GM18499 (cell line): ENCODE measurements at regions not wholly inside any gene's neighbourhood (a gene's known extent, or its start where the extent isn't known, plus 50 kb on each side); places are given as distances from the start of the nearest gene placed in this dataset.

Experiments
- ATAC-seq: cut with Tn5 transposase; IDR thresholded peaks from one replicate; pipeline ENCODE4 v1.9.1; 2021; ENCODE audit warnings: moderate number of reproducible peaks; ENCODE audit not compliant: insufficient read depth, unreplicated experiment

- ATAC-seq, result no peak
Measured at GRCh38 chr13:106963151-106963550, 395.2 kb upstream of the ARGLU1 start.

GRCh38 chr13:106961651-106962050 lies 393.7 kb upstream of the ARGLU1 start:
- no peak for ATAC-seq

- ATAC-seq, result no peak
Measured at GRCh38 chr13:106961216-106961615, 393.3 kb upstream of the ARGLU1 start.

DNA sequence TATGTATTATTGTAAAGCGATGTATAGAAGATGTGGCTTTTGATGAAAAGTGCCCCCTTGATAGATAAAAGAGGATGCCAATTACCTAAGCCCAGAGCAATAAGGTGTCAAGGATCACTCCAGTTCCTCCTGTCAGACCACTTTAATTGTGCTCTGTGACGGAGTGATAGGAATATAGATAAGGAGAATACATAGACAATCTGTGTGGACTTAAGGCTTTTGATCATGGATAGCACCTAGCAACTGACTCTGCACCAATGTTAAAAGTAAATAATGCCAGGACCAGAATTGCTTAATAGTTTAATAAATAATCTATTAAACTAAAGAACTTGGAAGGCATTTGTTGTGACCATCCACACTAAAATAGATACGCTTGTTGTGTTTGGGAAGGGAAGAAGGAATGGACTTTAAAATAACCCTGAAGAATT lies 390.7 kb upstream of the ARGLU1 start:
- ATAC-seq, result no peak

DNA sequence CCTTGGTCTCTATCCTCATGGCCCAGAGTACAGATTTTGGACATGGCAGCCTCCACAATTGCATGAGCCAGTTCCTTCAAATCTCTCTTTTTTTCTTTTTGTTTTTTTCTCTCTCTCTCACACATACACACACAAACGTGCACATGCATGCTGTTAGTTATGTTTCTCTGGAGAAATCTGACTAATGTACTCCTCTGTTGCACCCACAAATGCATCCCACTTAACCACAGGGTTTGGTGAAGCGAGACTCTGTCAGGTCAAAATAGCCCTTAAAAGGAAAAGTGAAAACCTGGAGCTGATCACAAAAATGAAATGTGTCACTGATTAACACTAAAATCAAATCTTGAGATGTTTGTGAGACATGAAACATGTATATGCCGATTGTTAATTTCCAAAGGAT lies 374.6 kb upstream of the ARGLU1 start:
- no peak for ATAC-seq

- ATAC-seq, result no peak
Measured at GRCh38 chr13:106941779-106942178, 373.8 kb upstream of the ARGLU1 start.

DNA sequence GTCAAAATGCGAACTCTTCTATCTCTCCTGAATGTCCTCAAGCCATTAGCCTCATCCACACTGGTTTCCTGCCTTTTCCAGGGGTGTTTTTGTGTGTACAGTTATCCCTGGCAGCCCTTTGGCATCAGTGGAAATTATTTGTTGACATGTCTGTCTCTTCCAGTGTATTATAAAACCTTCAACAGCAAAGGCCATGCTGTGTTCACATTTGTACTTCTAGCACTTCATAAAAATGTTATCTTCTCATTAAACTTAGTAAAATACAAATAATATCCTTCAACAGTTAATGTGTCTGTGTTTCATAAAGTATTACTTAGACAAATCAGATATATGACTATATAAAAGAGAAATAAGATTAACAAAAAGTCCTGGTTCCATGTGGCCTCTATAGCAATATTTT lies 359.5 kb upstream of the ARGLU1 start:
- no peak for ATAC-seq

DNA sequence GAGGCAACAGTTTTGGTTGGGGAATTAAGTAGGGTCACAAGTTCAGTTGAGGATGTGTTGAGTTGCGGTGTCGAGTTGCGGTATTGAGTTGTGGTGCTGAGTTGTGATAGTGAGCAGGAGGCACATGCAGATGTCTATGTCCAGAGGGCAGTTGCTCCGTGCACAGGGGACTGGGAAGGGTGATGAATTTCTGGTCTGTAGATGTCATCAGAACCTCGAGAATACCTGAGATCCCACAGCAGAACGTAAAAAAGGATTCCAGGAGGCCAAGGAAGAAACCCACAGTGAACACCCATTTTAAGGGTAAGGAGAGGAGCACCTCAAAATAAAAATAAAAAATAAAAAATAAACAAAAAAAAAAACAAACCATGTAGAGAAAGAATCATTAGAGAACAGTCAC lies 354.4 kb upstream of the ARGLU1 start:
- no peak for ATAC-seq

- no peak for ATAC-seq
Measured at GRCh38 chr13:106919638-106920037, 351.7 kb upstream of the ARGLU1 start.

DNA sequence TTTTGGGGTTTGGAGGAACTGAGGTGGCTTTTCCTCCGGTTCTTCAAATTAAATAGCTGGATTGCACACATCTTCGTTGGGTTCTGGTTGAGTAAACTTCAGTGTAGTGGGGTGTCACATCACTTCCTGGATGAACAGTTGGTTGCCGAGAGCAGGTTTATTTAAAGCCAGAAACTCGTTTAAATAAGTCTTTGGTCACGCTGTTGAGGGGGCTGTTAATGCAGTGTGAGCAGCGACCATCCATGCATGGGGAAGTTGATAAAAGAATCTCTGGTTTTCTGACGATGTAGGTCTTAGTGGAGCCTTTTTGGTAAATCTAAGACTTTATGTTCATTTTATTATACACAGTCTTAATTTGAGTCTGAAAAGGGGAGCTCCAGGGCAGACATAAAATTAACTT lies 351.2 kb upstream of the ARGLU1 start:
- ATAC-seq, result no peak

DNA sequence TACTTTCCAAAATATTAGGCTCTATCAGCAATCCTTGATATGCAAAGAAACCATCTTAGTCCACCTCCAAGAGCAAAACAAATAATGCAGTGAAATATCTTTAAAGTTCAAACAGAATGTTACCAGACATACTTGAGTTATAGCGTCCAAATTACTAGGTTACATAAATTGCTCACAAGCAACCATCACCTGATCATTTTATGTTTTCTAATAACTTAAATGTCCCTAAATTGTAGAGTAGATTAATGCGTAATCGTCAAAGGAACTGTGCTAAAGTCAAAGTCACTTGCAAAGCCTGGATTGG lies 350.6 kb upstream of the ARGLU1 start:
- no peak for ATAC-seq

GRCh38 chr13:106917673-106918556 lies 350.0 kb upstream of the ARGLU1 start:
- peak; percentile 79 for ATAC-seq

GRCh38 chr13:106917024-106917571 lies 349.2 kb upstream of the ARGLU1 start:
- no peak for ATAC-seq

DNA sequence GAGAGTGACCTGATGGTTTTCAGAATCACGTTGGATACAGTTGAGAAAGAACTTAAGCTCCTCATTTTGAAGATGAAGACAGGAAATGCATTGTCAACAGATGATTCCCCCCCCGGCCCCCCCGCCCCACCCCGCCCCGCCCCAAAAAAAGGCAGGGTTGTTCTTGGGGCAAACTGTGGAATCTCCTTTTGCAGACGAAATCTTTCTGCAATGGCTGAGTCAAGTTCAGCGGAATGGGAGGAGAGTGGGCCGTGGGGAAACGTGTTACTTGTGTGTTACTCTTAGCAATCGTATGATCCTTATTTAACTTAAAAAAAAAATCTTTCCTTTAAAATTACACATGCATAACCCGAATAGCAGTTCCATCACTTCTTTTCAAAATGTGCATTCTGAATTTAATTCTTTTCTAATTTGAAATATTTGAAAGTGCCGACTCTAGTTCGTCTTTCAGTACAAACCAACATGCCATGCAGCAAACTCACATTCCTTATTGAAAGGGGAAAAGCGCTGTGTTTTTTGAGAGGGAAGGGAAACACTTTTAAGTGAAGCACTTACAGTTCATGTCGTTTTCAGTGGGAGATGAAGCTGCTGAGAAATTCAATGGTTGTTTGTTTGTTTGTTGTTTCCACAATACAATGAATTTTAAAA lies 348.5 kb upstream of the ARGLU1 start:
- no peak for ATAC-seq

DNA sequence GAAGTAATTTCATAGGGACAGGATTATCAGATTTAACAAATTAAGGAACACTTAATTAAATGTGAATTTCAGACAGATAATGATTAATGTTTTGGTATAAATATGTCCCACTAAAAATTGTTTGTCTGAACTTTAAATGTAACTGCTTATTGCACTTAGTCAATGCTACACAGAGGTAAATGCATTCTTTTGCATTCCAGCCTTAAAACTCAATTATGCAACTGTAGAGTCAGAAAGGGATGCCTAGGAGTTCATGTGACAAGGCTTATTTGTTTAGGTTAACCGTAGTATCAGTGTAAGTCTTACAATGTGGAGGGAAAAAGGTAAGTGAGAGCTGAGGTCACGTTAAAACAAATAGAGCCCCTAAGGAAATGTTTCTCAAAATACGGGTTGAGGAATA lies 347.2 kb upstream of the ARGLU1 start:
- ATAC-seq, result no peak

GRCh38 chr13:106911627-106912026 lies 343.7 kb upstream of the ARGLU1 start:
- ATAC-seq, result no peak

DNA sequence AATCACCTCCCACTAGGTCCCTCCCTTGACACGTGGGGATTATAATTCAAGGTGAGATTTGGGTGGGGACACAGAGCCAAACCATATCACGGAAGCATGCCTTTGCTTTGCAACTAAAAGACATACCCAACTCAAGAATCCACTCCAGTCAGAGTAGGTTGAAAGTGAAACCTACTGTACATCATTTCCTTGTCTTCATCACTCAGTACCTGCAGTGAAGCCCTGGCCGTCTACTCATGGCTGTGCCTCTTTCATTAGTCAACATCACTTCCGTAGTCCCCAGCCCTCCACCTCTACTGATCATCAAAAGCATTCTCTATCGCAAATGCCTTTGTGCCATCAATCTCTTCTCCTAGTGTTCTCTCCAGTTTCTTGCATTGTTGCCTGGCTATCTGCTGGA lies 343.1 kb upstream of the ARGLU1 start:
- ATAC-seq, result no peak

DNA sequence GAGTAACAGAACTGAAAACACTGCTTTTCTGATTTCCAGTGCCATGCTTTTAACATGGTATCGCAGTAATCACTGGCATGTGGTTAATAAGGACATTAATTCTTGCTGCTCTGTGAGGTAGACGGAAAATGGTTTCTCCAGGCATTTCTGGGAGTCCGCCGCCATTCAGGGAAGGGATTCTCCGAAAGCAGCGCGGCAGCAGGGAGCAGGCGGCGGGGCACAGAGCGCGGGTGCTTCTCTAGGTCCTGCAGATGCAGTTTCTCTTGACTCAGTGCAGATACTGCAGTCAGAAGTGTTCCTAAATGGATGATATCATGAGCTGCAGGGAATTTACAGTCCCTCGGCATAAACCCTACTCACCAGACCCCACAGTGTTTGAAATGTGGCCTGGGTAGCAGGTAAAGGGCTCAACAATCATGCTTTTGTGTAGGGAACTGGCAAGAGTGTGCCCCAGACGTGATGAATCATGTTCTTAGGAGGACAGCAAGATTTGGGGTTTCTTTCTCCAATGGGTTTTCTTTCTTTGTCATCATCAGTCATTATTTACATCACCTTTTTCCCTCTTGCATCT lies 338.6 kb upstream of the ARGLU1 start:
- ATAC-seq, result no peak

- ATAC-seq, result no peak
Measured at GRCh38 chr13:106905380-106906162, 337.6 kb upstream of the ARGLU1 start.

GRCh38 chr13:106899442-106899841 lies 331.5 kb upstream of the ARGLU1 start:
- ATAC-seq, result no peak

DNA sequence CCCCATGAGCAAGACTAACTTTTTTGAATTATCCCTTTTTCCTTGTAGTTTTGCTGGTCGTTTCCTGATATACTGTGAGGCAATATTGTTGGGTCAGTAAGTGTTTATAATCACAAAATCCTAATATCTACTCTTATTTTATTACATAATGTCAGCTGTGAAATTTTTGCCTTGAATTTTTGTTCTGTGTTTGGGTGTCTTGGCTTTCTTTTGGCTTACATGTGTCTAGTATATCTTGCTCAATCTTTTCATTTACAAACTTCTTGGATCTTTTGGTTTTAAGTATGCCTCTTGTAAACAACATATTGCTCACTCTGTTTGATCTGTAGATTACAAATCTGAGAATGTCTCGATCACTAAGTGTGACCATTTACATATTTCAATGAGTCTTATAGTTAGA lies 330.3 kb upstream of the ARGLU1 start:
- ATAC-seq, result no peak
